Astrocyte of the spinal cord (primary cell): ENCODE measurements at regions not wholly inside any gene's neighbourhood (a gene's known extent, or its start where the extent isn't known, plus 50 kb on each side); places are given as distances from the start of the nearest gene placed in this dataset.

ENCODE experiments used
- DNase-seq: peaks from one replicate; pipeline ENCODE4 v3.0.0; 2011; ENCODE audit warnings: low read depth, low spot score
- H3K4me3 ChIP-seq: 2 replicates; pipeline ENCODE4 v1.5.1; 2011; ENCODE audit warnings: low read depth, mild to moderate bottlenecking, low read length, moderate library complexity
- in situ Hi-C: cut with HindIII; loops from 2 replicates; pipeline ENCODE4 v1.10.0; 2017; ENCODE audit warnings: low sequenced_read_pairs
- TF ChIP-seq, protein P1 (sequence below): IDR thresholded peaks from 2 replicates; pipeline ENCODE4 v1.5.1; 2012; ENCODE audit warnings: low read depth, mild to moderate bottlenecking, low read length, inconsistent platforms

DNA sequence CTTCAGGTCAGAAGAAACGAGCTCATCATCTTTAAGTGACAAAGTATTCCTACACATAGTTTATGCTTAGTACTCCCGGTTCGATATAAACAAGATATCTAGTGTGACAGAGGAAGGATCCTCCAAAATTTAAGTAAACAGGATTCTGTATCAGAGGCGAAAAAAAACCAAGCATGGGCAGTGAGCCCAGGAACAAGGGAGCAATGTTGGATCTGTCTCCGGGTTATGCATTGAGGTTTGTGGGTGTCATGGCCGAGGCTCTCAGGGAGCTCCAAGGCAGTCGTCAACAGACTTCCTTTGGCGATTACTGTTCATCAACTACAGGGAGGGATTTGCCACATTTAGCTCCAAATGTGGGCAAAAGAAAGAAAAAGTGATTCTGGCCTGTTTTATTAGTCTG is 319.5 kb downstream of the CBLN4 start:
- DNase-seq = no peak
- TF ChIP-seq, protein P1, sequence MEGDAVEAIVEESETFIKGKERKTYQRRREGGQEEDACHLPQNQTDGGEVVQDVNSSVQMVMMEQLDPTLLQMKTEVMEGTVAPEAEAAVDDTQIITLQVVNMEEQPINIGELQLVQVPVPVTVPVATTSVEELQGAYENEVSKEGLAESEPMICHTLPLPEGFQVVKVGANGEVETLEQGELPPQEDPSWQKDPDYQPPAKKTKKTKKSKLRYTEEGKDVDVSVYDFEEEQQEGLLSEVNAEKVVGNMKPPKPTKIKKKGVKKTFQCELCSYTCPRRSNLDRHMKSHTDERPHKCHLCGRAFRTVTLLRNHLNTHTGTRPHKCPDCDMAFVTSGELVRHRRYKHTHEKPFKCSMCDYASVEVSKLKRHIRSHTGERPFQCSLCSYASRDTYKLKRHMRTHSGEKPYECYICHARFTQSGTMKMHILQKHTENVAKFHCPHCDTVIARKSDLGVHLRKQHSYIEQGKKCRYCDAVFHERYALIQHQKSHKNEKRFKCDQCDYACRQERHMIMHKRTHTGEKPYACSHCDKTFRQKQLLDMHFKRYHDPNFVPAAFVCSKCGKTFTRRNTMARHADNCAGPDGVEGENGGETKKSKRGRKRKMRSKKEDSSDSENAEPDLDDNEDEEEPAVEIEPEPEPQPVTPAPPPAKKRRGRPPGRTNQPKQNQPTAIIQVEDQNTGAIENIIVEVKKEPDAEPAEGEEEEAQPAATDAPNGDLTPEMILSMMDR = no peak
- in situ Hi-C loops = no loop called here

DNA sequence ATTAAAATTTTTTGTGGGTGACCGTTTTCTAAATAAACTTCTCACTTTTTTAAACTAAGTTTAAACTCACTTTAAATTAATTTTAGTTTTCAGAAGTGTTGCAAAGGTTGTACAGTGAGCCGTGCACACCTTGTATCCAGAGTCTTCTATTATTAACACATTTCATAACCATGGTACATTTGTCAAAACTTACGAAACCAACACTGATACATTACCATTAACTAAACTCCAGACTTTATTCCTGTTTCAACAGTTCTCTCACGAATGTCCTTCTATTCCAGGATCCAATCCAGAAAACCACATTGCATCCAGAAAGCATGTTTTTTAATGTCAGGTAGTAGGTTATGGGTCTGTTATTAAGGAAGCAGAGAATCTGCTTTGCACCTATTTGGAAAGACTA is 319.9 kb downstream of the CBLN4 start:
- no peak overlapping the region for H3K4me3 ChIP-seq
- TF ChIP-seq, protein P1 = no peak
- no peak for DNase-seq
- in situ Hi-C loops = no loop called here

More for the DNA sequence above, 319.5 kb downstream of the CBLN4 start:
- H3K4me3 ChIP-seq = no peak overlapping the region

DNA sequence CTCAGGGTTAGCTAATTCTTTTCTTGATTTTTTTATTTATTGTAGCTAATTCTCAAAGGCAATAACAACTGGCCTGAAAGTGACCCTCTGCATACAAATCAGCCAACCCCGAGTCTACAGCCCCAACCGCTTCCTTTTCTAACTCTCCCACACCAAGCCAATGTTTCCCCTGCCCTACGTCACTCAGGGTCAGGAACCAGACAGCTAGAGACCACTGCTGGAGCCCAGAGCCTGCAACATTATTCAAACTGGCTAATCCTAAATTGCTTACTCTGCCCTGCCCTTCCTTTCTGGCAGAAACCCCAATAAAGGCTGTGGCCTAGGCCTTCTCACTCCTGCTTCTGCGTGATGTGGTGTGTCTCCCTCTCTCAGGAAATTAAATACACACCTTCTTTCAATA is 320.7 kb downstream of the CBLN4 start:
- TF ChIP-seq, protein P1 = no peak
- in situ Hi-C loops = no loop called here
- DNase-seq = no peak
- no peak overlapping the region for H3K4me3 ChIP-seq

DNA sequence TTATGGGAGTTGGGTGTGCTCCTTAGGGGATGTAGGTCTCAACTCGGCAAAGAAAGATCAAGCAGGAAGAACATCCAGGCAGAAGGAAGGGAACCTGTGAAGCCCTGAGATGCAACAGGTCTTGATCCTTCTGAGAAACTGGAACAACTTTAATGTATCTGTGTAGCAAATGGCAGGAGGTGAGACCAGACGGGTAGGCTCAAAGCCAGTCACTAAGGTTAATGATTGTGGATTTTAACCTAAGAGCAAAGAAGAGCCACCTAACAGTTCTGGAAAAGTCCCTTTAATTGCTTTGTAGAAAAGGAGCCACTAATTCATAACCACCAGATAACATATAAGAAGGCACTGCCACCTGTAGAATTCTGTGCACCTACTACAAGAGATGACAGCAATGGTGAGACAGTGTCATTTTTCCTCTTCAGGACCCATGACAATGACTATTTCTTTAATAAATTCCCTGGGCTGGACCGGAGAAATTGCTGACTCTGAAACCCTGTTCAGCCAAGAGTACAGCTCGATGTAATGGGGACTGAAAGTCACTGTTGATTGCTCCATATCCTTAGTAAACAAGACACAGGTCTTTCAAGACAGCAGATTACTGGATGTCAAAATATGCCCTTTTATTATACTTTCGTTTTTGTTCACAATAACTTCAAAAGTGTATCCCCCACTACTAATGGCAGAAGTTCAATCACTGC is 326.2 kb downstream of the CBLN4 start:
- H3K4me3 ChIP-seq = no peak overlapping the region
- in situ Hi-C loops = no loop called here
- TF ChIP-seq, protein P1 = no peak
- no peak for DNase-seq

DNA sequence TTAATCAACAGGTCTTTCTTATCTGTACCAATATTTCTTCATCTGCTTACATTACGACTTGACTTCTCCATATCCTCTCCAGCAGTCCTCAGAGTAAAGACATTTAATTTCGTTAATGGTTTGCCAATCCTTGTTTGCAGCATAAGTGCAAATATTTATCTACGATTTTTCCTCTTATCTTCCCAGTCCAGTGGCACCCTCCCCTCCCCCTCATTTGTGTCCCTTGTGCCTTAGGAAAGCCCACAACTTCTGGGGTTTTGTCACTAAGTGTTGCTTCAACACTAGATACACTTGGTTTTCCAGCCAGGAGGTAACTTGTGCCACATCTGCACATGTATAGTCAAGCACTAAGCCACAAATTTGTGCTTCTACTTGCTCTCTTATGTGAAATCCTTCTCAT is 327.2 kb downstream of the CBLN4 start:
- TF ChIP-seq, protein P1 = no peak
- DNase-seq = no peak
- H3K4me3 ChIP-seq = no peak overlapping the region
- in situ Hi-C loops = no loop called here

DNA sequence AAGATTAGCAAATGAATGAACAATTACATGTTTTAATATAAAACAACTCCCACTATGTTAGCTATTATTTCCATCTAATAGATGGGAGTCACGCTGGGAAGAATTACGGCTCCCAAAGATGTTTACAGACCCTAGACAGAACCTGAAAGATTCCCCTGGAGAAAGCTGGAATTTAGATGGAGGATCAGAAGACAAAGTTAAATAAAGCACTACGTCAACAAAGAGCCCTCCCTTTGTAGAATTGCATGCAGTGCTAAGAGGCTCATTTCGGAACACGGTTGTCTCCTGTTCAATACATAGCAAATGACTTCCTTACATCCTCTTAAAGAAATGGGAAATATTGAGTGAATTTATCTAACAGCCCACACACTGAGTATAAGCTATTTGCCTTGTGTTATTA is 328.3 kb downstream of the CBLN4 start:
- in situ Hi-C loops = no loop called here
- TF ChIP-seq, protein P1 = no peak
- no peak overlapping the region for H3K4me3 ChIP-seq
- no peak for DNase-seq
